ENCODE measurements at regions not wholly inside any gene's neighbourhood (a gene's known extent, or its start where the extent isn't known, plus 50 kb on each side); places are given as distances from the start of the nearest gene placed in this dataset.

DNA sequence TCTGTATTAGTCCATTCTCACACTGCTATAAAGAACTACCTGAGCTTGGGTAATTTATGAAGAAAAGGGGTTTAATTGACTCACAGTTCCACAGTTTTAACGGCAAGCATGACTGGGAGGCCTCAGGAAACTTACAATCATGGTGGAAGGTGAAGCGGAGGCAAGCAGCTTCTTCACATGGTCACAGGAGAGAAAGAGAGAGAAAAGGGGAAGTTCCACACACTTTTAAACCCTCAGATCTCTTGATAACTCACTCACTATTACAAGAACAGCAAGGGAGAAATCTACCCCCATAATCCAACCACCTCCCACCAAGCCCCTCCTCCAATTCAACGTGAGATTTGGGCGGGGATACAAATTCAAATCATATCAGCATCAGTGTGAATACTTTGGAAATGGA lies 133.4 kb upstream of the SLC30A5 start:
- H3K4me3 Mint-ChIP-seq, result no peak overlapping the region
- no peak overlapping the region for H3K27ac Mint-ChIP-seq
- H3K4me1 Mint-ChIP-seq, result no peaks in the 10 kb centered on the region
- no peaks in the 10 kb centered on the region for H3K9me3 Mint-ChIP-seq
- ATAC-seq, result no peak
- no peaks in the 10 kb centered on the region for H3K36me3 Mint-ChIP-seq
- no peaks in the 10 kb centered on the region for H3K27me3 Mint-ChIP-seq

DNA sequence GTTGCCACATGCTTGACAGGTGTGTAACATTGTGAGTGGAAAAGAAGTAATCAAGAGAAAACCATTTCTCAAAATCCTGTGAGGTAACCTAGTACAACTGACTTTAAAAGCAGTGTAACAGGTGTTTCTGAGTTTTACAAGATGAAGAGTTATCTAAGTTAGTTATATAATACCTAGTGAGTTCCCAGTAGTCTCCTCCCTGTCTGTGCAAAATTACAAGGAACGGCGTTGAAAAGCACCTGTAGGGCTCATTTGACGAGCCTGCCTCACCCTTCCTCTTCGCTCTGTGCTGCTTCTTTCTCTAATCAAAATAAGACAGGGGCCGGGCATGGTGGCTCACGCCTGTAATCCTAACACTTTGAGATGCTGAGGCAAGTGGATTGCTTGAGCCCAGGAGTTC lies 132.9 kb upstream of the SLC30A5 start:
- Mint-ChIP-seq H3K9me3 (no peaks in the 10 kb centered on the region), H3K27ac (no peak overlapping the region), H3K36me3 (no peaks in the 10 kb centered on the region), H3K4me1 (no peaks in the 10 kb centered on the region), H3K4me3 (no peak overlapping the region), H3K27me3 (no peaks in the 10 kb centered on the region)
- ATAC-seq, result no peak

DNA sequence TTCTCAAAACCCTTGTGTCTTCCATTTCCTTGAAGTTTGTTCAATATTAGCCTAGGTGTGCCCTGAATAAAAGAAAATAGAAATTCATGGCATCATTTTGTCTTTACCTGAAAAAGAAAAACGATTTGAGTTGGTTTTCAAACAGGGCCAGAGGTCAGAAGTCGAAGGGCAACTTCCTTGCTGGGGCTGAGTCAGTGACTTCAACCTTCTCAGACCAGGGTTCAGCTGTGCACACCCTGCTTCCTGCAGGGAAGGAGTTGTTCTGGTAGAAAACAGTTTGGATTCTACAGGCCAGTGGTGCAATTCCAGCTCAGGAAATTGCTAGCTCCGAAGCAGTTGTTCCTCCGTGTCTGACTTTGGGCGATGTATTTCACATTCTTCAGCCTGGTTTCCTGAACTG lies 132.1 kb upstream of the SLC30A5 start:
- Mint-ChIP-seq H3K27me3 (no peaks in the 10 kb centered on the region), H3K4me3 (no peak overlapping the region), H3K27ac (no peak overlapping the region), H3K9me3 (no peaks in the 10 kb centered on the region), H3K4me1 (no peaks in the 10 kb centered on the region), H3K36me3 (no peaks in the 10 kb centered on the region)
- ATAC-seq, result no peak

DNA sequence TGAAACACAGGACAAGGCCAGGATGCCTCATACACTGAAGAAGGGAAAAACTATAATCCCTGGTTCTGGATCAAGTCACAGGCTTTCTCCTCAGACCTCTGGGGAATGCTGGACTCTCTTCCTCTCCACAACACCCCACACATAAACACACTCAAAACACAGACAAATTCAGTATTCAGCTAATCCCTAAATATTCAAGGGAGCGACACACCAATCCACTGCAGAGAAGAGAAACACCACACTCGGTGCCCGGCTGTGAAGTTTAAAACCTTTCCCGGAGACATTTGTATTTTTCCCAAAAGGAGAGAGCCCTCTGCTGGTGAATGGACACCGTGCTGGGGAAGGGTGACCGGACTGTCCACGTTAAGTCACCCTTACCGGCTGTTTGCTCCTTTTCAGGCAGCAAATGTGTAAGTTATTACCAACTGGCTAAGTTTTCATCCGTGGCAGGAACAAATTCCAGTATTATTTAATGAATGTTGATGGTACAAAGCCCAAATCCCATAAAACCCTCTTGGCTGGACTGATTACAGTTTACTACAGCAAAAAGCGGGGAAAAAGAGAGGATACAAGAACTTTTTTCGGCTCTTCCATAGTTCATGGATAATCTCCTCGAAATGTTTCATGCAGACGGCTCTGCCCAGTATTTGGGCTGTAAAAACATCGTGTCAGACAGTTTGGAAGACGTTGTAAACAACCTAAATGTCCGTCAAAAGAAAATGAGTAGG lies 130.9 kb upstream of the SLC30A5 start:
- Mint-ChIP-seq H3K27me3 (peaks cover 2% of the 10 kb centered on the region), H3K9me3 (no peaks in the 10 kb centered on the region), H3K4me1 (no peaks in the 10 kb centered on the region), H3K36me3 (no peaks in the 10 kb centered on the region), H3K27ac (no peak overlapping the region), H3K4me3 (no peak overlapping the region)
- no peak for ATAC-seq

DNA sequence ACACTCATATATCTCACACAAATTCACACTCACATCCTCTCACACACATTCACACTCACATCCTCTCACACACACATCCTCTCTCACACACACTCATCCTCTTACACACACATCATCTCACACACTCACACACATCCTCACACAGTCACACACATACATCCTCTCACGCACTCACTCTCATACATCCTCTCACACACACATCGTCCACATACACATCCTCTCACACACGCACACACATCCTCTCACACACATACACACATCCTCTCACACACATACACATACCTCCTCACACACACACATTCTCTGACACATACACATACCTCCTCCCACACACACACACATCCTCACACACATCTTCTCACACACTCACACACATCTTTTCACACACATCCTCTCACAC lies 129.1 kb upstream of the SLC30A5 start:
- no peak overlapping the region for H3K27ac Mint-ChIP-seq
- no peaks in the 10 kb centered on the region for H3K36me3 Mint-ChIP-seq
- no peaks in the 10 kb centered on the region for H3K4me1 Mint-ChIP-seq
- no peak for ATAC-seq
- H3K4me3 Mint-ChIP-seq, result no peak overlapping the region
- H3K9me3 Mint-ChIP-seq, result no peaks in the 10 kb centered on the region
- peaks cover 8% of the 10 kb centered on the region for H3K27me3 Mint-ChIP-seq

DNA sequence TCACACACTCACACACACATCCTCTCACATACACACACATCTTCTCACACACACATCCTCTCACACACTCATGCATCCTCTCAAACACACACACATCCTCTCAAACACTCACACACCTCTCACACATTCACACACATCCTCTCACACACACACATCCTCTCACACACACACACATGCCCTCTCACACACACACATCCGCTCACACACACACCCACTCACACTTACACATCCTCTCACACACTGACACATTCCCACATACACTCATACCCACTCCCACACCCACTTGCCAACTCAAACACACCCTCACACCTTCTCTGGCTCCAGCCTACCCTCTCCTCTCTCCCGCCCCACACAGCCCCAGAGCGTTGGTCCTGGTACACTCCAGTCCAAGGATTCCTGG lies 127.9 kb upstream of the SLC30A5 start:
- no peak overlapping the region for H3K4me3 Mint-ChIP-seq
- H3K9me3 Mint-ChIP-seq, result no peaks in the 10 kb centered on the region
- ATAC-seq, result no peak
- H3K27ac Mint-ChIP-seq, result no peak overlapping the region
- H3K36me3 Mint-ChIP-seq, result no peaks in the 10 kb centered on the region
- H3K4me1 Mint-ChIP-seq, result no peaks in the 10 kb centered on the region
- peaks cover 21% of the 10 kb centered on the region for H3K27me3 Mint-ChIP-seq

DNA sequence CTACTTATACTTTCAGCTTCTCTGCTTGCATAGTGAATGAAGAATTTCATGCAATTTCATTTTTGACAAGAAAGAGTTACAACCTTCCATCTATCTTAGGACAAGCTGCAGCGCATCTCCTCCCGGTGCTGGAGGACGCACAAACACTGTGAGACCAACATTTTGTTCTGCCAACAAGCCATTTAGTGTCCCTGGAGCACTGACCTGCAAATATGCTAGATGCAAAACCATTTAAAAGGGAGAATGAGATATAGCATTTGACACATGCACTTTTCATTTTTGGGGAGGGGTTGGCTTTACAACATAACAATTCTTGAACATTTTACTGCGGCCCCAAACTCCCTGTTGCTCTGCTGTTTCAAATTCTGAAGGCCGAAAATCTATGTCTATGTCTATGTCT lies 127.2 kb upstream of the SLC30A5 start:
- ATAC-seq, result no peak
- Mint-ChIP-seq H3K9me3 (no peaks in the 10 kb centered on the region), H3K4me3 (no peak overlapping the region), H3K36me3 (no peaks in the 10 kb centered on the region), H3K27me3 (peaks cover 27% of the 10 kb centered on the region), H3K4me1 (no peaks in the 10 kb centered on the region), H3K27ac (no peak overlapping the region)

DNA sequence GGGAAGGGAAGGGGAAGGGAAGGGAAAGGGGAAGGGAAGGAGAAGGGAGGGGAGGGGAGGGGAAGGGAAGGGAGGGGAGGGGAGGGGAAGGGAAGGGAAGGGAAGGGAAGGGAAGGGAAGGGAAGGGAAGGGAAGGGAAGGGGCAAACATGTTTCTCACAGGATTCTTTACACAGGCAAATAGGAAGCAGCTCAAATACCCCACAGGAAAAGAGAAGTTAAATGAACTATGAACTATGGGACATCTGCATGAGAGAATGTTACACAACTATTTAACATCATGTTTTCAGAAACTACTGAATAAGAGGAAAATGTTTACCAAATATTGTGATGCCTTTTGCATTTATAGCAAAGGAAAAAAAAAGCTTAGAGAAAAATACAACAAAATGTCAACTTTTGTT lies 125.4 kb upstream of the SLC30A5 start:
- Mint-ChIP-seq H3K4me1 (no peaks in the 10 kb centered on the region), H3K27me3 (peaks cover 44% of the 10 kb centered on the region), H3K9me3 (no peaks in the 10 kb centered on the region), H3K4me3 (no peak overlapping the region), H3K36me3 (no peaks in the 10 kb centered on the region), H3K27ac (no peak overlapping the region)
- no peak for ATAC-seq

DNA sequence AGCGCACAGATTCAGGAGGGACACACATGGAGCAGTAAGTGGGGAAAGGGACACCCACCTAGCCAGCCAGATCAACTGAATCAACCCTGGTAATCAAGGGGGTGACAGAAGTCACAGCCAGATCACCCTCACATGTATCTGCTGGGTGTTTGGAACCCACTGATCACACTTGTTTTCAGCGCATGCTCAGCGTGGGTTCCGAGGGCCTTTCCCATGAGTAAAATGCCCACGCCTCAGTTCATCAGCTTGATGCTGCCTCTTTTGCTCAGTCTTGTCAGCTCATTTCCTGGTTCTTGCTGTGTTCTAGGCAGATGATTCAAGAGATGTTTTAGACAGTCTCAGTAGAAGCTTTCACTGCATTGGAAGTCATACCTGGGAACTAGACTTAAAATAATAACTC lies 123.2 kb upstream of the SLC30A5 start:
- no peak overlapping the region for H3K27ac Mint-ChIP-seq

DNA sequence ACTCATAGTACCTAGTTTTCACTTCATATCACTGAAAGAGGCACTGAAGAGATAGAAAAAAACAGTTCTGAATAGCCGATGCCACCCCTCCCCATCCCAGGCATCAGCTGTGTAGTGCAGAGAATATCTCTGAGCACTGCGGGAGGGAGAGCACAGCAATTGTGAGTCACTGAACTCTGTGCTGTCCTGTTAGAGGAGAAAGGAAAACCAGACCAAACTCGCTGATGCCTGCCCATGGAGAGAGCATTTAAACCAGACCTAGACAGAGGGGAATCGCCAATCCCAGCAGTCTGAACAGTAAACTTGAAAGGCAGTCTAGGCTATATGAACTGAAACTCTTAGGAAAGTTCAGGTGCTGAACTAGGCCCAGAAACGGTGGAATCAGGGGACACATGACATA lies 120.1 kb upstream of the SLC30A5 start:
- no peak overlapping the region for H3K27ac Mint-ChIP-seq
- peaks cover 7% of the 10 kb centered on the region for H3K36me3 Mint-ChIP-seq
- no peak for ATAC-seq
- peaks cover 15% of the 10 kb centered on the region for H3K9me3 Mint-ChIP-seq
- no peak overlapping the region for H3K4me3 Mint-ChIP-seq
- peaks cover 73% of the 10 kb centered on the region for H3K27me3 Mint-ChIP-seq
- H3K4me1 Mint-ChIP-seq, result no peaks in the 10 kb centered on the region

More for the DNA sequence above, 123.2 kb upstream of the SLC30A5 start:
- peaks cover 58% of the 10 kb centered on the region for H3K27me3 Mint-ChIP-seq
- H3K9me3 Mint-ChIP-seq, result peaks cover 2% of the 10 kb centered on the region
- no peaks in the 10 kb centered on the region for H3K4me1 Mint-ChIP-seq
- ATAC-seq, result no peak
- no peaks in the 10 kb centered on the region for H3K36me3 Mint-ChIP-seq
- H3K4me3 Mint-ChIP-seq, result no peak overlapping the region

DNA sequence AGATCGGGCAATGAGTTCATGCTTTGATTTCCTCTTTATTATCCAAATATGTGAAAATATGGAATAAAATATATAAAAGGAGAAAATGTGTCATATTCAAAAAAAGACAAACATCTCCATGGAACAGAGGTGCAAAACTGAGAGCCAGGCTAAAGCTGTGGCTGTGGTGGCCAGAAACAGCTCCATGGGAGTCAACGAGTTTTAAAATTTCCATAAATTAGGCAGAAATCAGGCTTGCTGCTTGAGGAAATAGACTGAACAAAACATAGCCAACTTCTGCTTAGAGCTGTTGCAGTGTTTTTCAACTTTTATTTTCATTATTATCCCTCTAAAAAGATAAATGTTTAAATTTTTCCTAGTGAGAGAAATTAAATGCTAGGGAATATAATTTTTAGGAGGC lies 110.8 kb upstream of the SLC30A5 start:
- ATAC-seq, result no peak
- peaks cover 8% of the 10 kb centered on the region for H3K9me3 Mint-ChIP-seq
- H3K36me3 Mint-ChIP-seq, result no peaks in the 10 kb centered on the region
- H3K4me1 Mint-ChIP-seq, result no peaks in the 10 kb centered on the region
- peaks cover 2% of the 10 kb centered on the region for H3K27me3 Mint-ChIP-seq
- H3K27ac Mint-ChIP-seq, result no peak overlapping the region
- H3K4me3 Mint-ChIP-seq, result no peak overlapping the region

DNA sequence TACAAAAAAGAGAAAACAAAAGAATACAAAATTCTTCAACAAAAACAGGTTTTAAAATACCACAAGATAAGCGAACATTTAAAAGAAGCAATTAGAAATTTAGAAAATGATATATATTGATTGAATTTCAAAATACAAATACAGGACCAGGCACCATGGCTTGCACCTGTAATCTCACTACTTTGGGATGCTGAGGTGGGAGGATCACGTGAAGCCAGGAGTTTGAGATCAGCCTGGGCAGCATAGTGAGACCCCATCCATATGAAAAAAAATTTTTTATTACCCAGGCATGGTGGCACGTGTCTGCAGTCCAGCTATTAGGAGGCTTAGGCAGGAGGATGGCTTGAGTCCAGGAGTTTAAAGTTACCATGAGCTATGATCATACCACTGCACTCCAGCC lies 109.9 kb upstream of the SLC30A5 start:
- Mint-ChIP-seq H3K4me1 (no peaks in the 10 kb centered on the region), H3K9me3 (peaks cover 5% of the 10 kb centered on the region), H3K4me3 (no peak overlapping the region), H3K36me3 (no peaks in the 10 kb centered on the region), H3K27me3 (no peaks in the 10 kb centered on the region), H3K27ac (no peak overlapping the region)
- no peak for ATAC-seq

DNA sequence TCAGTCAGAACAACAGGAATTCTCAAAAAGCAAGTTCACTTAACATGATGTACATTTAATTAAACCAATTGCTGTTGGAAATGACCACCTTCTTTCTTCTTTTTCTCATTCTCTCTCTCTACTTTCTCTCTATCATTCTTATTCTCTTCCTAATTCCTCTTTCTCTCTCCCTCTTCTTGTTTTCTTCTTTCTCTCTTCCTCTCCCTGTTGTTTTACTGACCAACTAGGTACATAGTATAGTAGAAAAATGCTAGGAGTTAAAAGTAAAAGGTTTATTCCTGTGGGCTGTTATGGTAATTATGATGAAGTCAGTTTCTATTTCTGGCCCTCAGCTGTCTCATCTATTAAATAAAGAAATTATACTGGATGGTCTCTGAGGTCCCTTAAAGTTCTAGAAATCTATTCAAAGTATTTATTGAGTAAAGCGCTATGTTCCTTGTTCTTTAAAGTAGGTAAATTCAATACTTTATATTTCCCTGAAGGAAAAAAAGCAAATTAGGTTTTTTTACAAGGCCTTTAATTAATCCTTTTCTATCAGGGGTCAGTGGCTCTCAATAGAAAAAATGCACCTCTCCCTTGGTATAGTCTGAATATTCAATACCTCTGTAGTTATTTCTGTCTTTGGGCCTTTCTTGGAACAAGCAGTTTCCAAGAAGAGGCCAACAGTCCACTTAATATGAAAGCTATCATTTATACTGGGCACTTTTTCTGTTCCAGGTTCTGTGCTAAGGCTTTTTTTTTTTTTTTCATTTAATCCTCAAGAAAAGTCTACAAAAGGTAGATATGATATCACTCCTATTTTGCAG lies 102.3 kb upstream of the SLC30A5 start:
- Mint-ChIP-seq H3K9me3 (no peaks in the 10 kb centered on the region), H3K27me3 (peaks cover 13% of the 10 kb centered on the region), H3K4me1 (no peaks in the 10 kb centered on the region), H3K4me3 (no peak overlapping the region), H3K27ac (no peak overlapping the region), H3K36me3 (no peaks in the 10 kb centered on the region)
- no peak for ATAC-seq

DNA sequence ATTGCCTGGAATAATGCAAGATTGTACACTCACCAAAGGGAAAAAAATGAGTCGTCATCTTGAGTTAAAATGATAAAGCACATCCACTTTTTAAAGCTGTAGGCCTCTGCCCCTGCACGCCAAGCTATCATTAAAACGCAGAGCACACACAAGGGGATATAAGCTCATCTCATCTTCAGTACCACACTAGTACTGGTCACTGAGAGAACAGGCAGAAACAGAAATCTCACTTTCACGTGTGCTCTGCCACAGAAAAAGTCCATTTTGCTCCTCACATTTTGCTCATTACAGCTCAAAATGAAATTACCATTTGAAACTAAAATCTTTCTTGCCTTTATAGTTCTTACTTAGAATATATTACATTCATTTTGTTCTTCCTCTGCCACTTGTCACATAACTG lies 99.2 kb upstream of the SLC30A5 start:
- H3K4me1 Mint-ChIP-seq, result no peaks in the 10 kb centered on the region
- H3K27ac Mint-ChIP-seq, result no peak overlapping the region
- H3K27me3 Mint-ChIP-seq, result peaks cover 36% of the 10 kb centered on the region
- no peak overlapping the region for H3K4me3 Mint-ChIP-seq
- H3K36me3 Mint-ChIP-seq, result no peaks in the 10 kb centered on the region
- no peaks in the 10 kb centered on the region for H3K9me3 Mint-ChIP-seq
- ATAC-seq, result peak; percentile 12

DNA sequence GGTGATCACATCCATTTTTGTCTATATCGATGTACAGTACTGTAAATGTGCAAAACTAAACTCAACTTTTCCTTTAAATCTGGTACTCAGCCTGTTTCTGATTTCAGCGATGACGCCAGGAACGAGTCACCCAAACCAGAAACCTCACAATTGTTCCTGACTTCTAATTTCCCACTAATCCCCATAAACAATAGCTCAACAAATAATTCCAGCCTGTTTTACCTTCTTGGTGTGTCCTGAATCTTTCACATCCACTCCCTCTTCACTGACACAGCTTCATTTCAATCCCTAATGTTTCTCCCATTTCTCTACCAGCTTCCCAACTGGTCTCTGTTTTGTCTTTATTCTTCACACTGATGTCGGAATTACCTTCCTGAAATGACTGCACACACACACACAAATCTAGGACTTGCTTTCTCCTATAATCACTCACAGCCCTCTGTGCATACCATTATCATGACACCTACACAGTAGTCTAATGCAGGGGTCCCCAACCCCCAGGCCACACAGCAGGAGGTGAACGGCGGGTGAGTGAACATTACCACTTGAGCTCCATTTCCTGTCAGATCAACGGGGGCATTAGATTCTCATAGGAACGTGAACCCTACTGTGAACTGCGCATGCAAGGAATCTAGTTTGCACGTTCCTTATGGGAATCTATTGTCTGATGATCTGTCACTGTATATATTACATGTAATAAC lies 97.8 kb upstream of the SLC30A5 start:
- Mint-ChIP-seq H3K27me3 (peaks cover 36% of the 10 kb centered on the region), H3K36me3 (no peaks in the 10 kb centered on the region), H3K4me1 (no peaks in the 10 kb centered on the region), H3K27ac (no peak overlapping the region), H3K9me3 (no peaks in the 10 kb centered on the region), H3K4me3 (no peak overlapping the region)
- ATAC-seq, result no peak

DNA sequence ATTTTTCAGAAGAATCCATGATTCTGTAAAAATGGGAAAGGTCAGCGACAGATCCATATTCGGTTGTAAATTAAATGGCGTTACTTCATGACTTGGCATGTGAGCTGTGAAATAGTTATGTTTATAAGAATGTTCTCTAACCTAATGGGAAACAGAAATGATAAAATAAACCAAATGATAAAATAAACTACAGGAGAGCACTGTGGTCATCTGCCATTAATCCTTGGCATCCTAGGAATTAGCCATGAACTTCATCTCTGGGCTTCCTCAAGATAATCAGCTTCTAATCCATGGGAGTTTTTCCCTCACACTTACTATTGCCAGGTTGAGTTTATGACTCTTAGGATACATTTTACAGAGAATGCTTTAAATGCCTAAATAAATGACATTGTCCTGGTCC lies 94.6 kb upstream of the SLC30A5 start:
- Mint-ChIP-seq H3K36me3 (no peaks in the 10 kb centered on the region), H3K9me3 (no peaks in the 10 kb centered on the region), H3K27ac (no peak overlapping the region), H3K4me1 (no peaks in the 10 kb centered on the region), H3K27me3 (peaks cover 54% of the 10 kb centered on the region), H3K4me3 (no peak overlapping the region)
- no peak for ATAC-seq

All from stimulated activated memory B cell treated with anti-CD40 and anti-IgM and Interleukin-4, amounts not matched to agents 10 μg/mL and 1 μg/mL and 100 μg/mL, for 72 hours (primary cell).